ENCODE measurements at regions not wholly inside any gene's neighbourhood (a gene's known extent, or its start where the extent isn't known, plus 50 kb on each side); places are given as distances from the start of the nearest gene placed in this dataset.

GRCh38 chr6:155623450-155624178 is 168.0 kb upstream of the NOX3 start:
- TF ChIP-seq, protein P1, sequence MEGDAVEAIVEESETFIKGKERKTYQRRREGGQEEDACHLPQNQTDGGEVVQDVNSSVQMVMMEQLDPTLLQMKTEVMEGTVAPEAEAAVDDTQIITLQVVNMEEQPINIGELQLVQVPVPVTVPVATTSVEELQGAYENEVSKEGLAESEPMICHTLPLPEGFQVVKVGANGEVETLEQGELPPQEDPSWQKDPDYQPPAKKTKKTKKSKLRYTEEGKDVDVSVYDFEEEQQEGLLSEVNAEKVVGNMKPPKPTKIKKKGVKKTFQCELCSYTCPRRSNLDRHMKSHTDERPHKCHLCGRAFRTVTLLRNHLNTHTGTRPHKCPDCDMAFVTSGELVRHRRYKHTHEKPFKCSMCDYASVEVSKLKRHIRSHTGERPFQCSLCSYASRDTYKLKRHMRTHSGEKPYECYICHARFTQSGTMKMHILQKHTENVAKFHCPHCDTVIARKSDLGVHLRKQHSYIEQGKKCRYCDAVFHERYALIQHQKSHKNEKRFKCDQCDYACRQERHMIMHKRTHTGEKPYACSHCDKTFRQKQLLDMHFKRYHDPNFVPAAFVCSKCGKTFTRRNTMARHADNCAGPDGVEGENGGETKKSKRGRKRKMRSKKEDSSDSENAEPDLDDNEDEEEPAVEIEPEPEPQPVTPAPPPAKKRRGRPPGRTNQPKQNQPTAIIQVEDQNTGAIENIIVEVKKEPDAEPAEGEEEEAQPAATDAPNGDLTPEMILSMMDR (conservative IDR thresholded peaks at IDR 0.05; ENCODE audit: low read length), result no peak
- no peak for TF ChIP-seq EZH2phosphoT487 (IDR thresholded peaks at IDR 0.05; ENCODE audit: borderline replicate concordance, low read depth, low read length)

Data from OCI-LY7 (cell line).